HUES64 (cell line): ENCODE measurements at regions not wholly inside any gene's neighbourhood (a gene's known extent, or its start where the extent isn't known, plus 50 kb on each side); places are given as distances from the start of the nearest gene placed in this dataset.
"Not testable (repeated sequence)": the region's sequence is repeated elsewhere in the genome, so short reads cannot be mapped to it uniquely, and the experiment has no call there.

Experiments
- H3K27ac ChIP-seq: 2 replicates; pipeline ENCODE4 v1.7.0; 2013; ENCODE audit warnings: low read depth, low read length, inconsistent platforms
- H3K27me3 ChIP-seq: 2 replicates; pipeline ENCODE4 v1.6.1; 2013; ENCODE audit warnings: mild to moderate bottlenecking, low read length; ENCODE audit not compliant: insufficient read depth
- H3K36me3 ChIP-seq: 2 replicates; pipeline ENCODE4 v1.6.1; 2013; ENCODE audit warnings: mild to moderate bottlenecking, low read length; ENCODE audit not compliant: insufficient read depth
- H3K4me1 ChIP-seq: 2 replicates; pipeline ENCODE4 v1.6.1; 2013; ENCODE audit warnings: mild to moderate bottlenecking, low read length, moderate library complexity; ENCODE audit not compliant: insufficient read depth
- H3K4me3 ChIP-seq: 2 replicates; pipeline ENCODE4 v1.5.1; 2013; ENCODE audit warnings: mild to moderate bottlenecking, low read length, moderate library complexity
- H3K9ac ChIP-seq: 2 replicates; pipeline ENCODE4 v1.6.1; 2013; ENCODE audit warnings: mild to moderate bottlenecking, low read depth, low read length
- H3K9me3 ChIP-seq: 2 replicates; pipeline ENCODE4 v1.6.1; 2013; ENCODE audit warnings: low read depth, low read length; ENCODE audit not compliant: insufficient read depth
- WGBS: fragments of 150-250, 120-280 bp; methylation state at CpG from one replicate; pipeline ENCODE4 v1.1.7; 2013; ENCODE audit warnings: missing lambda C conversion rate; 5-methylcytosine and 5-hydroxymethylcytosine counted together

- Histone ChIP-seq H3K36me3 (no peaks in the 10 kb centered on the region), H3K4me3 (no peak overlapping the region), H3K9ac (no peak overlapping the region), H3K9me3 (no peaks in the 10 kb centered on the region), H3K27ac (no peak overlapping the region), H3K27me3 (no peaks in the 10 kb centered on the region), H3K4me1 (peaks cover 15% of the 10 kb centered on the region; the same call in 1 of the 2 replicates)
- WGBS = 89% methylated on average over 9 of the region's 9 CpGs
Observed at GRCh38 chr12:75658901-75659823, 147.8 kb upstream of the KRR1 start.

GRCh38 chr12:75658286-75658685 is 146.9 kb upstream of the KRR1 start:
- H3K27me3 ChIP-seq = no peaks in the 10 kb centered on the region
- H3K9ac ChIP-seq = no peak overlapping the region
- H3K4me3 ChIP-seq = no peak overlapping the region
- H3K4me1 ChIP-seq = peaks cover 15% of the 10 kb centered on the region; the same call in 1 of the 2 replicates
- no peaks in the 10 kb centered on the region for H3K9me3 ChIP-seq
- H3K36me3 ChIP-seq = no peaks in the 10 kb centered on the region
- H3K27ac ChIP-seq = peak overlapping the region; percentile 6; the same call in 1 of the 2 replicates

GRCh38 chr12:75657831-75658230 is 146.4 kb upstream of the KRR1 start:
- H3K4me1 ChIP-seq = peaks cover 15% of the 10 kb centered on the region; the same call in 1 of the 2 replicates
- 87% methylated on average over 2 of the region's 2 CpGs for WGBS
- H3K27ac ChIP-seq = no peak overlapping the region

GRCh38 chr12:75657354-75657753 is 145.9 kb upstream of the KRR1 start:
- not testable (repeated sequence) for H3K4me3 ChIP-seq, H3K27ac ChIP-seq, H3K27me3 ChIP-seq, H3K36me3 ChIP-seq, H3K9ac ChIP-seq, H3K9me3 ChIP-seq
- H3K4me1 ChIP-seq = peaks cover 15% of the 10 kb centered on the region; the same call in 1 of the 2 replicates
- 95% methylated on average over 4 of the region's 6 CpGs for WGBS

More at GRCh38 chr12:75657831-75658230, 146.4 kb upstream of the KRR1 start:
- H3K9me3 ChIP-seq = no peaks in the 10 kb centered on the region
- no peaks in the 10 kb centered on the region for H3K27me3 ChIP-seq
- no peak overlapping the region for H3K4me3 ChIP-seq
- no peak overlapping the region for H3K9ac ChIP-seq
- H3K36me3 ChIP-seq = no peaks in the 10 kb centered on the region

DNA sequence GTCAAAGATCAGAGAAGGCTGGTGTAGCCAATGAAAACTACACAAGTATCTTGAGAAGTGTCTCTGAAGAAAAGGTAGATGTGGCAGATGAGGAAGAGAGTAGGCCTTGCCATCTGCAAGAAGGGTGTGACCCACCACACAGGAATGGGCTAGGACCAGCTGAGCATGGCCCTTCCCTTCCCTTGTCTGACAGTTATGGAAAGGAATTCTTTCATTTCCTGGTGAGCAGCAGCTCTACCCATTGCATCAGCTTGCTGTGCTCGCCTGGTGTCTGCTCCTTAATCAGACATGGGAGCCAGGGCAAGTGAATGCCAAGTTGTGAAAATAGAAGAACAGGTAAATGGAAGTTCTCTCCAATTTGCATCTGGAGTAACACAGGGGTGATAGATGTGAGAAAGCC is 145.2 kb upstream of the KRR1 start:
- H3K9me3 ChIP-seq = no peaks in the 10 kb centered on the region
- H3K36me3 ChIP-seq = no peaks in the 10 kb centered on the region
- no peak overlapping the region for H3K9ac ChIP-seq
- H3K27me3 ChIP-seq = no peaks in the 10 kb centered on the region
- H3K27ac ChIP-seq = no peak overlapping the region
- H3K4me1 ChIP-seq = peaks cover 15% of the 10 kb centered on the region; the same call in 1 of the 2 replicates
- no peak overlapping the region for H3K4me3 ChIP-seq
- 45% methylated on average over 1 of the region's 1 CpG for WGBS

- Histone ChIP-seq H3K9me3 (no peaks in the 10 kb centered on the region), H3K4me1 (peaks cover 15% of the 10 kb centered on the region; the same call in 1 of the 2 replicates), H3K27me3 (no peaks in the 10 kb centered on the region), H3K36me3 (no peaks in the 10 kb centered on the region), H3K27ac (no peak overlapping the region), H3K9ac (no peak overlapping the region), H3K4me3 (no peak overlapping the region)
Observed at GRCh38 chr12:75656210-75656609, 144.8 kb upstream of the KRR1 start.

DNA sequence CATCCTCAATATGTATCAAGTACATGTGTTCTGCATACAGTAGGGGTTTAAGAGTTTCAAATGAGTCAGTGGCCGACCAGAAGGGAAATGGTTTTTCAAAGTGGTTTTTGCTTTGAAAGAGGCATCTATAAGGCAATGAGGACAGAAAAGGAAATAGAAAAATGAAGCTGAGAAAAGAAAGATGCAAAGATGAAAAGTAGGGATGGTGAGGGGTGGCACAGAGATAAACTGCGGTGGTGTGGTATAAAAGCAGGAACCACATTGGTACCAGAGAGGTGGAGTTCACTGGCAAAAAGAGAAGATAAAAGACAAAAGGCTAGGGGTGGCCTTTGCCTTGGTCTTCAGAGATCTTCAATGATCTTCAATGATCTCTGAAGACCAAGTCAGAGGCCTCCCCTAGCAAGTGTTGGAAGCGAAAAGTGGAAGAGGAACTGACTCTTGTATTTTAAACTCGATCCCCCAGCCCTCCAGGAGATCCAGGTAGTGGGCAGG is 144.0 kb upstream of the KRR1 start:
- Histone ChIP-seq H3K9ac (no peak overlapping the region), H3K4me3 (no peak overlapping the region), H3K4me1 (peaks cover 23% of the 10 kb centered on the region), H3K9me3 (no peaks in the 10 kb centered on the region), H3K27me3 (no peaks in the 10 kb centered on the region), H3K27ac (no peak overlapping the region), H3K36me3 (no peaks in the 10 kb centered on the region)
- 96% methylated on average over 4 of the region's 4 CpGs for WGBS

- Histone ChIP-seq H3K9ac (no peak overlapping the region), H3K36me3 (no peaks in the 10 kb centered on the region), H3K9me3 (no peaks in the 10 kb centered on the region), H3K27me3 (no peaks in the 10 kb centered on the region), H3K27ac (no peak overlapping the region), H3K4me1 (peaks cover 8% of the 10 kb centered on the region), H3K4me3 (no peak overlapping the region)
- WGBS = 97% methylated on average over 1 of the region's 2 CpGs
Observed at GRCh38 chr12:75651342-75651695, 139.9 kb upstream of the KRR1 start.

DNA sequence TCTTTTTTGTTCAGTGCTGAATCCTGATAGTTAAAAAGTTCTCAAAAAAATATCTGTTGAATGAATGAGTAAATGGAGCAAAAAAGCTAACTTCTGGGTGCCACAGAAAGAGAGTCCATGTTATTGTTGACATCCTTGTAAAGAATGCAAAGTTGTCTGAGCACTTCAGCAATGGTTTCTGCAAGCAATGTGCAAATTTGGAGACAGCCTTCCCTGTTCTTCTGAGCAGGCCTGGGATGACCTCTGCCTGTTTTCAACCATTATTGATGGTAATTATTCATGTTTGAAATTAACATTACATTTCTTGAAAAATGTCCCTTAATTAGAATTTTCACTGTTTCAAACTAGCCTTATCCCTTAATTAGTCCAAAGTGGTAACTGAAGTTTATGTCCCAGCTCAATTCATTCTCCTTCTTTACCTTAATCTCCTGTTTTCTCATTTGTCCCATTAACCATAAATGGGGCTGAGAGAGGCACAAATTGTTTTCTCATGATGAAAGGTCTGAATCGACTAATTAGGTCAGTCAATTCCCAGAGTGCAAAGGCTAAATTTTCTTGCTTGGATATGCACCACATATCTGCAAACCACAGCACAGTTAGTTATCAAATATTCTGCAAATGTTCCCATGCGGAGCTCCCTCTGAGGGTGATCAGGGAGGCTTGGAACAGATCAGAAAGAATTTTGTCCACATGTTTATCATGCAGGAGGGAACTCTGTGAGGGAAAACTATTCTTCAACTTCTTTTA is 139.4 kb upstream of the KRR1 start:
- no peaks in the 10 kb centered on the region for H3K27me3 ChIP-seq
- 84% methylated on average over 2 of the region's 2 CpGs for WGBS
- no peaks in the 10 kb centered on the region for H3K9me3 ChIP-seq
- no peak overlapping the region for H3K27ac ChIP-seq
- no peak overlapping the region for H3K9ac ChIP-seq
- H3K4me1 ChIP-seq = peaks cover 8% of the 10 kb centered on the region
- H3K4me3 ChIP-seq = no peak overlapping the region
- no peaks in the 10 kb centered on the region for H3K36me3 ChIP-seq

GRCh38 chr12:75650100-75650499 is 138.7 kb upstream of the KRR1 start:
- no peaks in the 10 kb centered on the region for H3K27me3 ChIP-seq
- no peak overlapping the region for H3K4me3 ChIP-seq
- H3K4me1 ChIP-seq = peaks cover 8% of the 10 kb centered on the region
- no peak overlapping the region for H3K27ac ChIP-seq
- no peaks in the 10 kb centered on the region for H3K36me3 ChIP-seq
- no peaks in the 10 kb centered on the region for H3K9me3 ChIP-seq
- no peak overlapping the region for H3K9ac ChIP-seq

DNA sequence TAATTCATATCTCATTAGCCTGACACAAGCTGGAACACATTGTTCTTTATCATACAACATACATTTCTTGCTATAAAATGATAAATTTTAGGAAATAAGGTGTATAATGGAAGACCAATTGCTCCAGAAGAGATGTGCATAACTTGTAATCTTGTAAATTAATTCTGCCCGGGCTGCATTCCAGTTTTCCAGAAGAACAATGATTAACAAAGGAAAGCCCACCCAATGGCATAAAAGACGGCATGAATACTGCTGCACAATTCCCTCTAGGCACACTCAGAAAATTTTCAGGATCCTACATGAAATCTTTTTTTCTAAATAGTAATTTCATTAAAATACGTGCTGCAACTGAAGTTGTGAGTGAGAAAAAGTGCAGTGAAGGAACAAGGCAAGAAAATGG is 137.4 kb upstream of the KRR1 start:
- H3K9me3 ChIP-seq = no peaks in the 10 kb centered on the region
- H3K4me1 ChIP-seq = peaks cover 8% of the 10 kb centered on the region
- no peak overlapping the region for H3K9ac ChIP-seq
- no peak overlapping the region for H3K4me3 ChIP-seq
- no peak overlapping the region for H3K27ac ChIP-seq
- no peaks in the 10 kb centered on the region for H3K27me3 ChIP-seq
- H3K36me3 ChIP-seq = no peaks in the 10 kb centered on the region
- WGBS = 68% methylated on average over 3 of the region's 3 CpGs
